GM18861 (cell line): ENCODE measurements at regions not wholly inside any gene's neighbourhood (a gene's known extent, or its start where the extent isn't known, plus 50 kb on each side); places are given as distances from the start of the nearest gene placed in this dataset.
"Not testable (repeated sequence)": the region's sequence is repeated elsewhere in the genome, so short reads cannot be mapped to it uniquely, and the experiment has no call there.

Source experiments
- ATAC-seq: cut with Tn5 transposase; IDR thresholded peaks from one replicate; pipeline ENCODE4 v1.9.1; 2021; ENCODE audit not compliant: unreplicated experiment

GRCh38 chr10:47646686-47647273 lies 116.6 kb downstream of the SYT15B start:
- ATAC-seq, result not testable (repeated sequence)

- not testable (repeated sequence) for ATAC-seq
Measured at GRCh38 chr10:47626975-47627374, 103.5 kb upstream of the AGAP9 start.

GRCh38 chr10:47622719-47623118 lies 99.3 kb upstream of the AGAP9 start:
- ATAC-seq, result not testable (repeated sequence)

- ATAC-seq, result not testable (repeated sequence)
Measured at GRCh38 chr10:47619300-47620012, 96.0 kb upstream of the AGAP9 start.

GRCh38 chr10:47609311-47609710 lies 85.9 kb upstream of the AGAP9 start:
- not testable (repeated sequence) for ATAC-seq

- not testable (repeated sequence) for ATAC-seq
Measured at GRCh38 chr10:47605791-47606773, 82.6 kb upstream of the AGAP9 start.

- ATAC-seq, result not testable (repeated sequence)
Measured at GRCh38 chr10:47600604-47601003, 77.2 kb upstream of the AGAP9 start.

GRCh38 chr10:47600127-47600526 lies 76.7 kb upstream of the AGAP9 start:
- not testable (repeated sequence) for ATAC-seq

- ATAC-seq, result not testable (repeated sequence)
Measured at GRCh38 chr10:47599657-47600056, 76.2 kb upstream of the AGAP9 start.

- not testable (repeated sequence) for ATAC-seq
Measured at GRCh38 chr10:47593805-47594204, 70.4 kb upstream of the AGAP9 start.

GRCh38 chr10:47593129-47593528 lies 69.7 kb upstream of the AGAP9 start:
- ATAC-seq, result not testable (repeated sequence)

- not testable (repeated sequence) for ATAC-seq
Measured at GRCh38 chr10:47590956-47591355, 67.5 kb upstream of the AGAP9 start.

- ATAC-seq, result not testable (repeated sequence)
Measured at GRCh38 chr10:47590534-47590933, 67.1 kb upstream of the AGAP9 start.

- ATAC-seq, result not testable (repeated sequence)
Measured at GRCh38 chr10:47582051-47582450, 58.6 kb upstream of the AGAP9 start.

GRCh38 chr10:47580063-47580462 lies 56.6 kb upstream of the AGAP9 start:
- ATAC-seq, result not testable (repeated sequence)

- ATAC-seq, result peak; percentile 97
Measured at GRCh38 chr10:47578547-47578946, 55.1 kb upstream of the AGAP9 start.
